ENCODE measurements at regions not wholly inside any gene's neighbourhood (a gene's known extent, or its start where the extent isn't known, plus 50 kb on each side); places are given as distances from the start of the nearest gene placed in this dataset.

DNA sequence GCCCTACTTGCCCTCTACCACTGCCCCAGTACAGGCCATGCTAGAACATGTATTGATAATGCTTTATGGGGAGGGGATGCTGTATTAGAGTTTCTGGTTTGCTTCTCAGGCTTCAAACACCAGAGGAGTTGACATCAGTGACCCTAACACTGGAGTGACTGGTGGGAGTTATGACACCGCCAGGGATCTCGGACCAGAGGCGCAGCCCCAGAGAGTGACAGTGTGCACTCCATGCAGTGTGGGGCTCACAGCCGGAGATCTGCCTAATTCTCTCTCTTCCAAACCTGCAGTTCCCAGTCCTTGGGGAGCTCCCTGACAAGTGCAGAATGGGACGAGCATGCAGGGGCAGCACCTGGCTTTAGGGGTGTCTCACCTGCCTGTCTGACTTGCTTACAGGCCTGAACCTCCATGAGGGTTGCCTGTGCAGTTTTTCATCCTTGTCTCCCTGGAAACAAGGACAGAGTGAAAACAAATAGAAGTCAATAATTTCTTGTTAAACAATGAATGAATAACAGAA, 244.9 kb upstream of the MYT1L start:
- Histone ChIP-seq H3K27ac (ENCODE audit: low read depth, low read length) (no peak overlapping the region), H3K4me3 (ENCODE audit: low read depth in 1 of 5, low read length in 5 of 5) (no peak overlapping the region), H3K36me3 (ENCODE audit: control insufficient read depth in 5 of 5, insufficient read depth in 5 of 5, low read length in 5 of 5) (no peaks in the 10 kb centered on the region), H3K27me3 (ENCODE audit: control insufficient read depth in 5 of 5, insufficient read depth in 4 of 5, low read length in 5 of 5) (peaks cover 0 to 7% (median 2%) of the 10 kb centered on the region in 5 donors), H3K9me3 (ENCODE audit: control insufficient read depth in 5 of 5, low read length in 5 of 5) (peaks cover 0 to 10% (median 0%) of the 10 kb centered on the region in 5 donors), H3K4me1 (ENCODE audit: control insufficient read depth in 5 of 5, insufficient read depth in 5 of 5, low read length in 5 of 5) (peaks cover 0 to 3% (median 0%) of the 10 kb centered on the region in 5 donors), H3K9ac (ENCODE audit: low read length in 5 of 5) (no peak overlapping the region)

GRCh38 chr2:2575181-2575577, 244.1 kb upstream of the MYT1L start:
- H3K27me3 ChIP-seq (ENCODE audit: control insufficient read depth in 5 of 5, insufficient read depth in 4 of 5, low read length in 5 of 5) = peaks cover 0 to 10% (median 3%) of the 10 kb centered on the region in 5 donors
- H3K9ac ChIP-seq (ENCODE audit: low read length in 5 of 5) = no peak overlapping the region
- no peak overlapping the region for H3K27ac ChIP-seq (ENCODE audit: low read depth, low read length)
- H3K36me3 ChIP-seq (ENCODE audit: control insufficient read depth in 5 of 5, insufficient read depth in 5 of 5, low read length in 5 of 5) = no peaks in the 10 kb centered on the region
- H3K9me3 ChIP-seq (ENCODE audit: control insufficient read depth in 5 of 5, low read length in 5 of 5) = peaks cover 0 to 10% (median 0%) of the 10 kb centered on the region in 5 donors
- H3K4me3 ChIP-seq (ENCODE audit: low read depth in 1 of 5, low read length in 5 of 5) = no peak overlapping the region
- peaks cover 0 to 3% (median 0%) of the 10 kb centered on the region in 5 donors for H3K4me1 ChIP-seq (ENCODE audit: control insufficient read depth in 5 of 5, insufficient read depth in 5 of 5, low read length in 5 of 5)

DNA sequence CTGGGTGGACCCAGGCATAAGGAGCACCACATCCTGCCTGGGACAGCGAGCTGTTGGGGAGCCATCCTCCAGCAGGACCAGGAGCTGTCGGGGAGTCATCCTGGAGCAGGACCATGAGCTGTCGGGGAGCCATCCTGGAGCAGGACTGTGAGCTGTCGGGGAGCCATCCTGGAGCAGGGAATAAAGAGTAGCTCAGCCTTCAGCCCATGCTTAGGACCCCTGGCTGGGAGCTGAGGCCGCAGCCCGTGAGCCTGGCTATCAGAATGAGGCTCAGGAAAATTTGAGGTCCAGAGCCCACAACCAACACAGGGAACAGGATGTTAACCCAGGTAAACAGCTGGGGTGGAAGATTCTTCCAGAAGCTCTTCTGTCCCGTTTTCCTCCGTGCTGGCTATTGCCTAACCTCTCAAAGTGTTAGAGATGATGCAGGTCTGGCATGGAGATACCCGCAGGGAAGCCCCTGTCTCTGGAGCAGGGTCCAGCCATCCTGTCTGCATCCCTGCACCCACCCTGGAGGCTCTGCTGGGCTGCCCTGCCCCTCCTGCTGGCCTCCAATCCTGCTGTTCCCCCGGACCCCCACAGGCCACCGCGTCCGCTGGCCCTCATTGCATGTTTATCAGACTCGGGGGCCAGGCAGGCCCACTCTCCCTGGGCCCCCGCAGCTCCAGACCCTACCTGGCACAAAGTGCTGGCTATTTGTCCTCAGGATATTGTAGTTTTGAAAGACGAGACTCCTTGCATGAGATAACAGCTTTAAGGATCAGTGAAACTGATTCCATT, 243.5 kb upstream of the MYT1L start:
- Histone ChIP-seq H3K27ac (ENCODE audit: low read depth, low read length) (no peak overlapping the region), H3K4me1 (ENCODE audit: control insufficient read depth in 5 of 5, insufficient read depth in 5 of 5, low read length in 5 of 5) (peaks cover 0 to 3% (median 0%) of the 10 kb centered on the region in 5 donors)

DNA sequence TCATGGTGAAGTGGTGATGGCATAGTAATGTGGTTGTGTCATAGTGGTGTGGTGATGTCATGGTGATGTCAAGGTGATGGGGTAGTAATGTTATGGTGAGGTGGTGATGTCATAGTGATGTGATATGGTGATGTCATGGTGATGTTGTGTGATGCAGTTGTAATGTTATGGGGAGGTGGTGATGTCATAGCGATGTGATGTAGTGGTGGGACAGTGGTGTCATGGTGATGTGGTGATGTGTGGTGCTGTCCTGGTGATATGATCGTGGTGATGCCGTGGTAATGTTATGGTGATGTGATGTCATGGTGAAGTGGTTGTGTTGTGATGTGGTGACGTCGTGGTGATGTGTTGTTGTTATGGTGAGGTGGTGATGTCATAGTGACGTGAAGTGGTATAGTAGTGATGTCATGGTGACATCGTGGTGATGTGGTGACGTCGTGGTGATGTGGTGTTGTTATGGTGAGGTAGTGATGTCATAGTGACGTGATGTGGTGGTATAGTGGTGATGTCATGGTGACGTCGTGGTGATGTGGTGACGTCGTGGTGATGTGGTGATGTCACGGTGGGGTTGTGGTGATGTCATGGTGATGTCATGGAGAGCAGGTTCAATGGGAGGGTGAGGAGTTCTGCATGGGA, 242.7 kb upstream of the MYT1L start:
- H3K4me3 ChIP-seq (ENCODE audit: low read depth in 1 of 5, low read length in 5 of 5) = no peak overlapping the region
- no peaks in the 10 kb centered on the region for H3K36me3 ChIP-seq (ENCODE audit: control insufficient read depth in 5 of 5, insufficient read depth in 5 of 5, low read length in 5 of 5)
- H3K4me1 ChIP-seq (ENCODE audit: control insufficient read depth in 5 of 5, insufficient read depth in 5 of 5, low read length in 5 of 5) = peaks cover 0 to 3% (median 0%) of the 10 kb centered on the region in 5 donors
- H3K9me3 ChIP-seq (ENCODE audit: control insufficient read depth in 5 of 5, low read length in 5 of 5) = peaks cover 0 to 10% (median 0%) of the 10 kb centered on the region in 5 donors
- H3K27ac ChIP-seq (ENCODE audit: low read depth, low read length) = no peak overlapping the region
- H3K9ac ChIP-seq (ENCODE audit: low read length in 5 of 5) = no peak overlapping the region
- peaks cover 0 to 10% (median 3%) of the 10 kb centered on the region in 5 donors for H3K27me3 ChIP-seq (ENCODE audit: control insufficient read depth in 5 of 5, insufficient read depth in 4 of 5, low read length in 5 of 5)

More for the DNA sequence above, 243.5 kb upstream of the MYT1L start:
- Histone ChIP-seq H3K9me3 (ENCODE audit: control insufficient read depth in 5 of 5, low read length in 5 of 5) (peaks cover 0 to 10% (median 0%) of the 10 kb centered on the region in 5 donors), H3K4me3 (ENCODE audit: low read depth in 1 of 5, low read length in 5 of 5) (no peak overlapping the region), H3K9ac (ENCODE audit: low read length in 5 of 5) (no peak overlapping the region), H3K27me3 (ENCODE audit: control insufficient read depth in 5 of 5, insufficient read depth in 4 of 5, low read length in 5 of 5) (peaks cover 0 to 10% (median 3%) of the 10 kb centered on the region in 5 donors), H3K36me3 (ENCODE audit: control insufficient read depth in 5 of 5, insufficient read depth in 5 of 5, low read length in 5 of 5) (no peaks in the 10 kb centered on the region)

GRCh38 chr2:2573205-2573604, 242.1 kb upstream of the MYT1L start:
- Histone ChIP-seq H3K27ac (ENCODE audit: low read depth, low read length) (no peak overlapping the region), H3K9ac (ENCODE audit: low read length in 5 of 5) (no peak overlapping the region), H3K27me3 (ENCODE audit: control insufficient read depth in 5 of 5, insufficient read depth in 4 of 5, low read length in 5 of 5) (peaks cover 0 to 10% (median 3%) of the 10 kb centered on the region in 5 donors), H3K9me3 (ENCODE audit: control insufficient read depth in 5 of 5, low read length in 5 of 5) (peaks cover 0 to 10% (median 0%) of the 10 kb centered on the region in 5 donors), H3K36me3 (ENCODE audit: control insufficient read depth in 5 of 5, insufficient read depth in 5 of 5, low read length in 5 of 5) (no peaks in the 10 kb centered on the region), H3K4me3 (ENCODE audit: low read depth in 1 of 5, low read length in 5 of 5) (no peak overlapping the region), H3K4me1 (ENCODE audit: control insufficient read depth in 5 of 5, insufficient read depth in 5 of 5, low read length in 5 of 5) (peaks cover 0 to 3% (median 0%) of the 10 kb centered on the region in 5 donors)

DNA sequence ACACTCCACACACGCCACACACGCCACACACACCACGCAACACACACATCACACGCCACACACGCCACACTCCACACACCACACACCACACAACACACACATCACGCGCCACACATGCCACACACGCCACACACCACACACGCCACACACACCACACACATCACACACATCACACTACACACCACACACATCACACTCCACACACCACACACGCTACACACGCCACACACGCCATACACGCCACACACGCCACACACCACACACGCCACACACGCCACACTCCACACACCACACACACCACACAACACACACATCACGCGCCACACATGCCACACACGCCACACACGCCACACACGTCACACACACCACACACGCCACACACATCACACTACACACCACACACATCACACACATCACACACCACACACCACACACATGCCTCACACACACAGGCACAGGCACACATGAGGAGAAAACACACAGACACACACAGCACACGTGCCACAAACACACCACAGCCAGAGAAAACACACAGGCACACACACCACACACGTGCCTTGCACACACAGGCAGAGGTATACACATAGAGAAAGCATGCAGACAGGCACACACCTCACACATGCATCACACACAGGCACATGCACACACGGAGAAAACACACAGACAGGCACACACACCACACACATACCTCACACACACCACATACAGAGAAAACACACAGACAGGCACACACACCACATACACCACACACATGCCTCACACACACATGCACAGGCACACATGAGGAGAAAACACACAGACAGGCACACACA, 241.5 kb upstream of the MYT1L start:
- Histone ChIP-seq H3K4me1 (ENCODE audit: control insufficient read depth in 5 of 5, insufficient read depth in 5 of 5, low read length in 5 of 5) (peaks cover 0 to 3% (median 0%) of the 10 kb centered on the region in 5 donors), H3K4me3 (ENCODE audit: low read depth in 1 of 5, low read length in 5 of 5) (no peak overlapping the region), H3K27ac (ENCODE audit: low read depth, low read length) (no peak overlapping the region), H3K9ac (ENCODE audit: low read length in 5 of 5) (no peak overlapping the region), H3K9me3 (ENCODE audit: control insufficient read depth in 5 of 5, low read length in 5 of 5) (peaks cover 0 to 10% (median 0%) of the 10 kb centered on the region in 5 donors), H3K27me3 (ENCODE audit: control insufficient read depth in 5 of 5, insufficient read depth in 4 of 5, low read length in 5 of 5) (peaks cover 0 to 10% (median 3%) of the 10 kb centered on the region in 5 donors), H3K36me3 (ENCODE audit: control insufficient read depth in 5 of 5, insufficient read depth in 5 of 5, low read length in 5 of 5) (no peaks in the 10 kb centered on the region)

GRCh38 chr2:2571301-2572150, 240.5 kb upstream of the MYT1L start:
- Histone ChIP-seq H3K27ac (ENCODE audit: low read depth, low read length) (no peak overlapping the region), H3K4me3 (ENCODE audit: low read depth in 1 of 5, low read length in 5 of 5) (no peak overlapping the region), H3K27me3 (ENCODE audit: control insufficient read depth in 5 of 5, insufficient read depth in 4 of 5, low read length in 5 of 5) (peaks cover 0 to 10% (median 3%) of the 10 kb centered on the region in 5 donors), H3K4me1 (ENCODE audit: control insufficient read depth in 5 of 5, insufficient read depth in 5 of 5, low read length in 5 of 5) (no peaks in the 10 kb centered on the region), H3K9me3 (ENCODE audit: control insufficient read depth in 5 of 5, low read length in 5 of 5) (peaks cover 0 to 10% (median 0%) of the 10 kb centered on the region in 5 donors), H3K36me3 (ENCODE audit: control insufficient read depth in 5 of 5, insufficient read depth in 5 of 5, low read length in 5 of 5) (no peaks in the 10 kb centered on the region), H3K9ac (ENCODE audit: low read length in 5 of 5) (no peak overlapping the region)

- Histone ChIP-seq H3K27ac (ENCODE audit: low read depth, low read length) (no peak overlapping the region), H3K9me3 (ENCODE audit: control insufficient read depth in 5 of 5, low read length in 5 of 5) (peaks cover 0 to 10% (median 0%) of the 10 kb centered on the region in 5 donors), H3K4me1 (ENCODE audit: control insufficient read depth in 5 of 5, insufficient read depth in 5 of 5, low read length in 5 of 5) (no peaks in the 10 kb centered on the region), H3K27me3 (ENCODE audit: control insufficient read depth in 5 of 5, insufficient read depth in 4 of 5, low read length in 5 of 5) (peaks cover 0 to 10% (median 3%) of the 10 kb centered on the region in 5 donors), H3K4me3 (ENCODE audit: low read depth in 1 of 5, low read length in 5 of 5) (no peak overlapping the region), H3K36me3 (ENCODE audit: control insufficient read depth in 5 of 5, insufficient read depth in 5 of 5, low read length in 5 of 5) (no peaks in the 10 kb centered on the region), H3K9ac (ENCODE audit: low read length in 5 of 5) (no peak overlapping the region)
Measured at GRCh38 chr2:2570871-2571270, 239.8 kb upstream of the MYT1L start.

GRCh38 chr2:2570360-2570759, 239.3 kb upstream of the MYT1L start:
- Histone ChIP-seq H3K27ac (ENCODE audit: low read depth, low read length) (no peak overlapping the region), H3K27me3 (ENCODE audit: control insufficient read depth in 5 of 5, insufficient read depth in 4 of 5, low read length in 5 of 5) (peaks cover 0 to 13% (median 3%) of the 10 kb centered on the region in 5 donors), H3K9me3 (ENCODE audit: control insufficient read depth in 5 of 5, low read length in 5 of 5) (peaks cover 0 to 10% (median 0%) of the 10 kb centered on the region in 5 donors), H3K9ac (ENCODE audit: low read length in 5 of 5) (no peak overlapping the region), H3K4me3 (ENCODE audit: low read depth in 1 of 5, low read length in 5 of 5) (no peak overlapping the region), H3K4me1 (ENCODE audit: control insufficient read depth in 5 of 5, insufficient read depth in 5 of 5, low read length in 5 of 5) (no peaks in the 10 kb centered on the region), H3K36me3 (ENCODE audit: control insufficient read depth in 5 of 5, insufficient read depth in 5 of 5, low read length in 5 of 5) (no peaks in the 10 kb centered on the region)
